GM12892 (cell line): ENCODE measurements at regions not wholly inside any gene's neighbourhood (a gene's known extent, or its start where the extent isn't known, plus 50 kb on each side); places are given as distances from the start of the nearest gene placed in this dataset.

Experiments
- POLR2AphosphoS5 ChIP-seq: IDR thresholded peaks from 2 replicates; pipeline ENCODE4 v1.6.1; 2011; ENCODE audit warnings: low read depth, low read length, control low read depth
- TAF1 ChIP-seq: IDR thresholded peaks from 2 replicates; pipeline ENCODE4 v1.6.1; 2011; ENCODE audit warnings: low read depth, mild to moderate bottlenecking, control low read depth, low read length, borderline replicate concordance

GRCh38 chr7:32347244-32347828 is 142.8 kb downstream of the LSM5 start:
- no peak for TF ChIP-seq POLR2AphosphoS5
- no peak for TF ChIP-seq TAF1
